Fibroblast of lung (primary cell): ENCODE measurements at regions not wholly inside any gene's neighbourhood (a gene's known extent, or its start where the extent isn't known, plus 50 kb on each side); places are given as distances from the start of the nearest gene placed in this dataset.
"Not testable (repeated sequence)": the region's sequence is repeated elsewhere in the genome, so short reads cannot be mapped to it uniquely, and the experiment has no call there.

Source experiments
- EZH2 ChIP-seq: IDR thresholded peaks from 2 replicates; pipeline ENCODE4 v1.5.1; 2012; ENCODE audit warnings: low read length, control low read depth, mild to moderate bottlenecking; ENCODE audit errors: missing control alignments
- TF ChIP-seq, protein P1 (sequence below), 2 donors: IDR thresholded peaks in 1 of 2; conservative IDR thresholded peaks in 1 of 2; 1 replicate in 1 of 2; 2 replicates in 1 of 2; pipeline ENCODE4 v1.5.1; 2011 to 2012; ENCODE audit warnings: low read length in 2 of 2, control low read depth in 1 of 2, inconsistent platforms in 1 of 2, low read depth in 1 of 2, mild to moderate bottlenecking in 1 of 2

DNA sequence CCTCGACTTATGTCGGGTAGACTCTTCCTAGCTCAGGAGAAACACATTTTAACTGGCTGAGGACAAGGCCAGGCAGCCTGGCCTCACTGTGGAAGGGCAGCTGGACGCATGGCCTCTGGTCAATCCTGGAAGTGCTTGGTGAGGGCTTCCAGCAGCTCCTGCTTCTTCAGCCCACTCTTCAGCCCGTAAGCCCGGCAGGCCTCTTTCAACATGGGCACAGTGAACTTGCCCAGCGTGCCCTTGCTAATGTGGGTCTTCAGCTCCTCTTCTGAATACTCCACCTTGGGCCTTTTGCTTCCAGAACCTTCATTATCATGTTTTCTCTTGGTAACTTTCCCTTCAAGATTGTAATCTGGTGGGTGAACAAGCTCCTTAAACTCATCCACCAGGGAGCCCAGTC is 132.2 kb upstream of the MAMLD1 start:
- TF ChIP-seq, protein P1, sequence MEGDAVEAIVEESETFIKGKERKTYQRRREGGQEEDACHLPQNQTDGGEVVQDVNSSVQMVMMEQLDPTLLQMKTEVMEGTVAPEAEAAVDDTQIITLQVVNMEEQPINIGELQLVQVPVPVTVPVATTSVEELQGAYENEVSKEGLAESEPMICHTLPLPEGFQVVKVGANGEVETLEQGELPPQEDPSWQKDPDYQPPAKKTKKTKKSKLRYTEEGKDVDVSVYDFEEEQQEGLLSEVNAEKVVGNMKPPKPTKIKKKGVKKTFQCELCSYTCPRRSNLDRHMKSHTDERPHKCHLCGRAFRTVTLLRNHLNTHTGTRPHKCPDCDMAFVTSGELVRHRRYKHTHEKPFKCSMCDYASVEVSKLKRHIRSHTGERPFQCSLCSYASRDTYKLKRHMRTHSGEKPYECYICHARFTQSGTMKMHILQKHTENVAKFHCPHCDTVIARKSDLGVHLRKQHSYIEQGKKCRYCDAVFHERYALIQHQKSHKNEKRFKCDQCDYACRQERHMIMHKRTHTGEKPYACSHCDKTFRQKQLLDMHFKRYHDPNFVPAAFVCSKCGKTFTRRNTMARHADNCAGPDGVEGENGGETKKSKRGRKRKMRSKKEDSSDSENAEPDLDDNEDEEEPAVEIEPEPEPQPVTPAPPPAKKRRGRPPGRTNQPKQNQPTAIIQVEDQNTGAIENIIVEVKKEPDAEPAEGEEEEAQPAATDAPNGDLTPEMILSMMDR (conservative IDR thresholded peaks at IDR 0.05 in 1 of 2, IDR thresholded peaks at IDR 0.05 in 1 of 2; ENCODE audit: low read depth in 1 of 2, low read length in 2 of 2): not testable (repeated sequence)
- TF ChIP-seq EZH2: not testable (repeated sequence)
